ENCODE measurements at regions not wholly inside any gene's neighbourhood (a gene's known extent, or its start where the extent isn't known, plus 50 kb on each side); places are given as distances from the start of the nearest gene placed in this dataset.

DNA sequence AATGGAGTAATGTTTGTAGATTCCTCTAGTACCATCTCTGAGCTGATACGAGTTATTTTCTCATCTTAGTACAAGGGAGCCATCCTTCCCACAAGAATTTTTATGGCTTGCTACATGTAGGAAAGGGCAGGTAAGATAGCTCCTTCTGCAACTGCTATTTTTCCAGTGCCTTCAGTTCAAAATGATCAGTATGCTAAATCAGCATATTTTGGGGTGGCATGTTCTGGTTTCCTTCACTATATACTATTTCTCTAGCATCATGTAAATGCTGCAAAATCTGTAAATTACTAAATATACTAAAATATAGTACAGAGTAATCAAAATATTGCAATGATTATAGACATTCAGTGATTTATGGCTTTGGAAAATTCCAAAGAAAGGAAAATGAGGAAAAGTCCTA lies 1230.0 kb upstream of the CHAC2 start:
- no peak for TF ChIP-seq POLR2AphosphoS5 (IDR thresholded peaks at IDR 0.05)
- TF ChIP-seq, protein P1, sequence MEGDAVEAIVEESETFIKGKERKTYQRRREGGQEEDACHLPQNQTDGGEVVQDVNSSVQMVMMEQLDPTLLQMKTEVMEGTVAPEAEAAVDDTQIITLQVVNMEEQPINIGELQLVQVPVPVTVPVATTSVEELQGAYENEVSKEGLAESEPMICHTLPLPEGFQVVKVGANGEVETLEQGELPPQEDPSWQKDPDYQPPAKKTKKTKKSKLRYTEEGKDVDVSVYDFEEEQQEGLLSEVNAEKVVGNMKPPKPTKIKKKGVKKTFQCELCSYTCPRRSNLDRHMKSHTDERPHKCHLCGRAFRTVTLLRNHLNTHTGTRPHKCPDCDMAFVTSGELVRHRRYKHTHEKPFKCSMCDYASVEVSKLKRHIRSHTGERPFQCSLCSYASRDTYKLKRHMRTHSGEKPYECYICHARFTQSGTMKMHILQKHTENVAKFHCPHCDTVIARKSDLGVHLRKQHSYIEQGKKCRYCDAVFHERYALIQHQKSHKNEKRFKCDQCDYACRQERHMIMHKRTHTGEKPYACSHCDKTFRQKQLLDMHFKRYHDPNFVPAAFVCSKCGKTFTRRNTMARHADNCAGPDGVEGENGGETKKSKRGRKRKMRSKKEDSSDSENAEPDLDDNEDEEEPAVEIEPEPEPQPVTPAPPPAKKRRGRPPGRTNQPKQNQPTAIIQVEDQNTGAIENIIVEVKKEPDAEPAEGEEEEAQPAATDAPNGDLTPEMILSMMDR (IDR thresholded peaks at IDR 0.05) = no peak

All from suprapubic skin (tissue), 3 donors.